ENCODE measurements at regions not wholly inside any gene's neighbourhood (a gene's known extent, or its start where the extent isn't known, plus 50 kb on each side); places are given as distances from the start of the nearest gene placed in this dataset.

GRCh38 chr1:157286646-157287420 is 148.6 kb upstream of the ETV3 start:
- H3K9me3 ChIP-seq: no peaks in the 10 kb centered on the region
- no peaks in the 10 kb centered on the region for H3K36me3 ChIP-seq
- no peak overlapping the region for H3K4me3 ChIP-seq (ENCODE audit: low read depth, low read length)
- H3K4me1 ChIP-seq: no peaks in the 10 kb centered on the region
- TF ChIP-seq CTCF (IDR thresholded peaks at IDR 0.05; ENCODE audit: low read depth, low read length): no peak
- no peak for DNase-seq
- peaks cover 14% of the 10 kb centered on the region; the same call in 1 of the 2 replicates for H3K27me3 ChIP-seq

DNA sequence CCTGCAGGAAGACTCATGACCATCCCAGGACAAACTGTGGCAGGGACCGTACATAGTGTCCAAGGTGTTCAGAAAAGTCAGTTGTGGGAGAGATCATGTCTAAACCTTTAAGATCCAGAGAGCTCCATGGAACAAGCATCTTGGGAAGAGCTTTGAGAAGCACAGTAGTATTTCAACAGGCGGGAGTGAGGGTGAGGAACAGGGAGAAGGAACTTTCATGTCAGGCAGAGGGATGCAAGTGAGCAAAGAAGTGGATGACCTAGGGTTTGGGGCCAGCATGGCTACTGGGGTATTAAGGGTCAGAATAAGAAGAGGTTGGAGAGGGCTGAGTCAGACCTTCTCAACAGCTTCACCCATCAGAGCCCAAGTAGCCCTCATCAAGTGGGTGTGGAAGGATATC is 147.9 kb upstream of the ETV3 start:
- no peak overlapping the region for H3K4me3 ChIP-seq (ENCODE audit: low read depth, low read length)
- DNase-seq: no peak
- no peaks in the 10 kb centered on the region for H3K4me1 ChIP-seq
- H3K9me3 ChIP-seq: no peaks in the 10 kb centered on the region
- no peaks in the 10 kb centered on the region for H3K36me3 ChIP-seq
- peaks cover 10% of the 10 kb centered on the region; the same call in 1 of the 2 replicates for H3K27me3 ChIP-seq
- TF ChIP-seq CTCF (IDR thresholded peaks at IDR 0.05; ENCODE audit: low read depth, low read length): no peak

DNA sequence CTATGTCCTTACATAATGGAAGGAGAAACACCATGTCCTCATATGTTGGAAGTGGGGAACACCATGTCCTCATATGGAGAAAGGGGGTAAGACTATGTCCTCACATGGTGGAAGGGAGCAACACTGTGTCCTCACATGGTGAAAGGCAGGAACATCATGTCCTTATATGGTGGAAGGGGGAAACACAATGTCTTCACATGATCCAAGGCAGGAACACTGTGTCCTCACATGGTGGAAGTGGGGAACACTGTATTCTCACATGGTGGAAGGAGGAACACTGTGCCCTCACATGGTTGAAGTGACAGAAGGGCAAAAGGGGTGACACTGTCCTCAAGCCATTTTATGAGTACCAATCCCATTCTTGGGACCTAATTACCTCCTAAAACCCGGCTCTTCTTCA is 146.3 kb upstream of the ETV3 start:
- no peaks in the 10 kb centered on the region for H3K4me1 ChIP-seq
- no peak for DNase-seq

DNA sequence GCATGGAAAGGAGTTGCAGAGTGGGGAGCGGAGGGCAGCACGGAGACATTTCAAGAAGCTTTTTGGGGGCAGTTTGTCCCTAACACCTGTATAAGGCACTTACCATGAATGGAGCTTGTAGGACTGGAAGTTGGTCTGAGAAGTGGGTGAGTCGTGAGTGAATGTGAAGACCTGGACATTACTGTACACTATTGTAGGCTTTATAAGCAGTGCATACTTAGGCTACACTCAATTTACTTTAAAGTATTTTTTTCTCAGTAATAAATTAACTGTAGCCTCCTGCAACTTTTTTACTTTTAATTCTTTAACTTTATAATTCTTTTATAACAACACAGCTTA is 141.6 kb upstream of the ETV3 start:
- H3K9me3 ChIP-seq: no peaks in the 10 kb centered on the region
- TF ChIP-seq CTCF (IDR thresholded peaks at IDR 0.05; ENCODE audit: low read depth, low read length): no peak
- no peaks in the 10 kb centered on the region for H3K4me1 ChIP-seq
- H3K27me3 ChIP-seq: peaks cover 21% of the 10 kb centered on the region
- DNase-seq: no peak
- no peaks in the 10 kb centered on the region for H3K36me3 ChIP-seq
- H3K4me3 ChIP-seq (ENCODE audit: low read depth, low read length): no peak overlapping the region

More for the DNA sequence above, 146.3 kb upstream of the ETV3 start:
- Histone ChIP-seq H3K4me3 (ENCODE audit: low read depth, low read length) (no peak overlapping the region), H3K27me3 (peaks cover 10% of the 10 kb centered on the region), H3K36me3 (no peaks in the 10 kb centered on the region), H3K9me3 (no peaks in the 10 kb centered on the region)
- no peak for TF ChIP-seq CTCF (IDR thresholded peaks at IDR 0.05; ENCODE audit: low read depth, low read length)

DNA sequence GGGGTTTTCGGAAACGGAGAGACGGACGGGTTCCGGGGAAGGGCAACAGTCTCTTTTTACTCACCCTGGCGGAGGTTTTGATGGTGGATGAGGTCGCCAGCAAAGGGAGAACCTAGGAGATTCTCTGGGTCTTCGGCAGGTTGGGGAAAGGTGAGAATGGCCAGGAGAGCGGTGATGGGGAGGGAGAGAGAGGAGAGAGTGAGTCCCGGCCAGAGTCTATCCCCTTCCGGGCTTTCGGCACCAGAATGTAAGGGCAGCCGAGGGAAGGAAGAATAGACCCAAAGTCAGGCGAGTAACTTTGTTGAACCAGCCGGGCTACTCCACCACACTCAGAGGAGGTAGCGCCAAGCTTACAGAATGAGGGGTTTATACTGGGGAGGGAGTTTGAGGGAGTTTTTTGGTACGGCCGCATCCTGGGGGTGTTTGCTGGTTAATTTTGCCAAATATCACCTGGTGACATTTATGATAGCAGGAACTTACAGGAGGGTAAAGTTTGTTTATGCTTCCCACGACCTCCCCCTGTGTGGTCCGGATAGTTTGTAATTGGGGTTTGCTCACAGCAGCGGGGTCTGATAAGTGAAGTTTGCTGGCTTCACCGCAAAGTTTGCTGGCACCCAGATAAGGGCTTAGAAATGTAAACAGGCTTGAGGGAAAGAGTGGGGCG is 141.1 kb upstream of the ETV3 start:
- no peak for DNase-seq
- no peaks in the 10 kb centered on the region for H3K9me3 ChIP-seq
- no peak for TF ChIP-seq CTCF (IDR thresholded peaks at IDR 0.05; ENCODE audit: low read depth, low read length)
- H3K4me1 ChIP-seq: no peaks in the 10 kb centered on the region
- no peaks in the 10 kb centered on the region for H3K36me3 ChIP-seq
- H3K4me3 ChIP-seq (ENCODE audit: low read depth, low read length): no peak overlapping the region
- H3K27me3 ChIP-seq: peaks cover 26% of the 10 kb centered on the region

Measured in BE2C (cell line).